Mesenchymal stem cell (in vitro differentiated cells and primary cell): ENCODE measurements at regions not wholly inside any gene's neighbourhood (a gene's known extent, or its start where the extent isn't known, plus 50 kb on each side); places are given as distances from the start of the nearest gene placed in this dataset.

ENCODE experiments used
- DNase-seq: peaks from one replicate; pipeline ENCODE4 v3.0.0-alpha.2; 2013
- H2AFZ ChIP-seq: one replicate; pipeline ENCODE4 v1.6.1; 2013; ENCODE audit warnings: low read depth, mild to moderate bottlenecking, control low read depth, inconsistent platforms, low read length, moderate library complexity
- H2AK5ac ChIP-seq: 2 replicates; pipeline ENCODE4 v1.6.1; 2013; ENCODE audit warnings: low read length, moderate library complexity, mild to moderate bottlenecking, inconsistent platforms; ENCODE audit not compliant: severe bottlenecking
- H2BK120ac ChIP-seq: one replicate; pipeline ENCODE4 v1.6.1; 2013; ENCODE audit warnings: low read depth, mild to moderate bottlenecking, inconsistent platforms, low read length, moderate library complexity
- H2BK12ac ChIP-seq, 2 experiments: one replicate each; pipeline ENCODE4 v1.6.1; 2013; ENCODE audit warnings: inconsistent platforms in 2 of 2, low read length in 2 of 2, mild to moderate bottlenecking in 2 of 2, moderate library complexity in 2 of 2, control low read depth in 1 of 2
- H2BK15ac ChIP-seq: one replicate; pipeline ENCODE4 v1.6.1; 2013; ENCODE audit warnings: mild to moderate bottlenecking, low read depth, inconsistent platforms; ENCODE audit not compliant: poor library complexity, severe bottlenecking
- H2BK5ac ChIP-seq: 2 replicates; pipeline ENCODE4 v1.6.1; 2013; ENCODE audit warnings: low read depth, mild to moderate bottlenecking, low read length, control low read depth, inconsistent platforms; ENCODE audit not compliant: poor library complexity, severe bottlenecking
- H3K14ac ChIP-seq, 2 experiments: one replicate each; pipeline ENCODE4 v1.6.1; 2013; ENCODE audit warnings: inconsistent platforms in 2 of 2, low read length in 2 of 2, control low read depth in 1 of 2, mild to moderate bottlenecking in 1 of 2, moderate library complexity in 1 of 2
- H3K18ac ChIP-seq, 2 experiments: one replicate each; pipeline ENCODE4 v1.6.1; 2013; ENCODE audit warnings: inconsistent platforms in 2 of 2, low read length in 2 of 2, control low read depth in 1 of 2, low read depth in 1 of 2, mild to moderate bottlenecking in 1 of 2
- H3K23ac ChIP-seq, 2 experiments: one replicate each; pipeline ENCODE4 v1.6.1; 2013; ENCODE audit warnings: inconsistent platforms in 2 of 2, low read length in 2 of 2, mild to moderate bottlenecking in 2 of 2, moderate library complexity in 2 of 2, control low read depth in 1 of 2
- H3K27ac ChIP-seq: 2 replicates; pipeline ENCODE4 v1.5.1; 2013; ENCODE audit warnings: mild to moderate bottlenecking, moderate library complexity, low read length, control low read depth, inconsistent platforms; ENCODE audit not compliant: poor library complexity, severe bottlenecking
- H3K27me3 ChIP-seq, 2 experiments: 2 replicates each; pipeline versions ENCODE4 v1.6.1 to v1.7.0; 2013; ENCODE audit warnings: low read length in 2 of 2, mild to moderate bottlenecking in 2 of 2, moderate library complexity in 2 of 2, control low read depth in 1 of 2, inconsistent platforms in 1 of 2; ENCODE audit not compliant: control insufficient read depth in 1 of 2, insufficient read depth in 1 of 2
- H3K36me3 ChIP-seq, 2 experiments: 2 replicates each; pipeline versions ENCODE4 v1.6.1 to v1.7.0; 2013; ENCODE audit warnings: low read length in 2 of 2, control low read depth in 1 of 2, inconsistent platforms in 1 of 2, low read depth in 1 of 2, mild to moderate bottlenecking in 1 of 2; ENCODE audit not compliant: insufficient read depth in 2 of 2, control insufficient read depth in 1 of 2
- H3K4ac ChIP-seq, 2 experiments: one replicate each; pipeline ENCODE4 v1.6.1; 2013; ENCODE audit warnings: inconsistent platforms in 2 of 2, low read length in 2 of 2, mild to moderate bottlenecking in 2 of 2, moderate library complexity in 2 of 2, control low read depth in 1 of 2, low read depth in 1 of 2
- H3K4me1 ChIP-seq: 2 replicates; pipeline ENCODE4 v1.6.1; 2013; ENCODE audit warnings: low read depth, low read length, control low read depth; ENCODE audit not compliant: control insufficient read depth, insufficient read depth
- H3K4me2 ChIP-seq: 2 replicates; pipeline ENCODE4 v1.6.1; 2013; ENCODE audit warnings: low read length, mild to moderate bottlenecking, inconsistent platforms; ENCODE audit not compliant: poor library complexity, severe bottlenecking
- H3K4me3 ChIP-seq, 2 experiments: 2 replicates each; pipeline versions ENCODE4 v1.5.1 to v1.7.0; 2013; ENCODE audit warnings: low read length in 2 of 2, mild to moderate bottlenecking in 2 of 2, control low read depth in 1 of 2, low read depth in 1 of 2; ENCODE audit not compliant: insufficient read depth in 1 of 2
- H3K79me1 ChIP-seq: replicated peaks from 2 replicates; pipeline ENCODE4 v1.6.1; 2013; ENCODE audit warnings: mild to moderate bottlenecking, control low read depth, low read length, inconsistent platforms; ENCODE audit not compliant: poor library complexity, severe bottlenecking
- H3K9ac ChIP-seq: 2 replicates; pipeline ENCODE4 v1.7.0; 2013; ENCODE audit warnings: mild to moderate bottlenecking, low read length, moderate library complexity
- H3K9me3 ChIP-seq: 2 replicates; pipeline ENCODE4 v1.7.0; 2013; ENCODE audit warnings: mild to moderate bottlenecking, low read length; ENCODE audit not compliant: control insufficient read depth
- H4K8ac ChIP-seq: one replicate; pipeline ENCODE4 v1.6.1; 2013; ENCODE audit warnings: inconsistent platforms, mild to moderate bottlenecking, low read length, moderate library complexity
- H4K91ac ChIP-seq: one replicate; pipeline ENCODE4 v1.6.1; 2013; ENCODE audit warnings: mild to moderate bottlenecking, low read length, inconsistent platforms
- WGBS: methylation state at CpG from one replicate; pipeline ENCODE4 v1.1.7; 2013; ENCODE audit warnings: mixed read lengths; 5-methylcytosine and 5-hydroxymethylcytosine counted together

GRCh38 chr19:28936001-28936400 is 276.9 kb downstream of the UQCRFS1 start:
- Histone ChIP-seq H3K36me3 (no peaks in the 10 kb centered on the region), H3K27me3 (no peaks in the 10 kb centered on the region), H4K8ac (no peak overlapping the region), H4K91ac (no peak overlapping the region), H2AK5ac (no peak overlapping the region), H2BK5ac (no peak overlapping the region), H3K27ac (no peak overlapping the region), H3K79me1 (no peaks in the 10 kb centered on the region), H3K4ac (no peak overlapping the region), H3K4me3 (no peak overlapping the region), H3K23ac (no peak overlapping the region), H3K18ac (no peak overlapping the region), H2BK120ac (no peak overlapping the region), H3K14ac (no peak overlapping the region), H3K4me2 (no peak overlapping the region), H3K4me1 (peaks cover 3% of the 10 kb centered on the region), H3K9ac (no peak overlapping the region), H2BK12ac (no peak overlapping the region), H3K9me3 (no peaks in the 10 kb centered on the region), H2AFZ (no peak overlapping the region), H2BK15ac (no peak overlapping the region)
- DNase-seq, result no peak
- WGBS, result 100% methylated on average over 1 of the region's 1 CpG

GRCh38 chr19:28934631-28935030 is 278.3 kb downstream of the UQCRFS1 start:
- Histone ChIP-seq H3K27ac (no peak overlapping the region), H2AFZ (no peak overlapping the region), H3K79me1 (no peaks in the 10 kb centered on the region), H3K14ac (no peak overlapping the region), H3K4me3 (no peak overlapping the region), H3K36me3 (no peaks in the 10 kb centered on the region), H2BK120ac (no peak overlapping the region), H4K91ac (no peak overlapping the region), H3K27me3 (no peaks in the 10 kb centered on the region), H3K4me2 (no peak overlapping the region), H3K9ac (no peak overlapping the region), H3K18ac (no peak overlapping the region), H2BK5ac (no peak overlapping the region), H2BK12ac (no peak overlapping the region), H3K4me1 (no peaks in the 10 kb centered on the region), H2AK5ac (no peak overlapping the region), H2BK15ac (no peak overlapping the region), H3K23ac (no peak overlapping the region), H3K9me3 (no peaks in the 10 kb centered on the region), H4K8ac (no peak overlapping the region), H3K4ac (no peak overlapping the region)
- no peak for DNase-seq

GRCh38 chr19:28933039-28933438 is 279.9 kb downstream of the UQCRFS1 start:
- WGBS, result 82% methylated on average over 1 of the region's 4 CpGs
- Histone ChIP-seq H4K8ac (no peak overlapping the region), H3K4ac (no peak overlapping the region), H3K18ac (no peak overlapping the region), H2BK120ac (no peak overlapping the region), H3K27me3 (no peaks in the 10 kb centered on the region), H3K27ac (no peak overlapping the region), H3K23ac (no peak overlapping the region), H2BK5ac (no peak overlapping the region), H3K4me1 (no peaks in the 10 kb centered on the region), H2BK15ac (no peak overlapping the region), H3K4me3 (no peak overlapping the region), H3K9ac (no peak overlapping the region), H4K91ac (no peak overlapping the region), H2BK12ac (no peak overlapping the region), H2AFZ (no peak overlapping the region), H3K9me3 (no peaks in the 10 kb centered on the region), H3K14ac (no peak overlapping the region), H3K4me2 (no peak overlapping the region), H3K79me1 (no peaks in the 10 kb centered on the region), H2AK5ac (no peak overlapping the region), H3K36me3 (no peaks in the 10 kb centered on the region)
- DNase-seq, result no peak

- Histone ChIP-seq H3K4me3 (no peak overlapping the region), H3K79me1 (no peaks in the 10 kb centered on the region), H3K27ac (no peak overlapping the region), H2BK120ac (no peak overlapping the region), H2BK12ac (no peak overlapping the region), H4K91ac (no peak overlapping the region), H3K4me2 (no peak overlapping the region), H3K9me3 (no peaks in the 10 kb centered on the region), H2BK15ac (no peak overlapping the region), H3K4me1 (no peaks in the 10 kb centered on the region), H3K4ac (no peak overlapping the region), H3K18ac (no peak overlapping the region), H3K23ac (no peak overlapping the region), H2AFZ (no peak overlapping the region), H3K36me3 (no peaks in the 10 kb centered on the region), H3K9ac (no peak overlapping the region), H3K27me3 (no peaks in the 10 kb centered on the region), H3K14ac (no peak overlapping the region), H4K8ac (no peak overlapping the region), H2BK5ac (no peak overlapping the region), H2AK5ac (no peak overlapping the region)
- no peak for DNase-seq
- WGBS, result 56% methylated on average over 3 of the region's 3 CpGs
These were observed 280.5 kb downstream of the UQCRFS1 start for GRCh38 chr19:28932446-28932845.
